Subcutaneous abdominal adipose tissue (tissue), 5 donors: ENCODE measurements at regions not wholly inside any gene's neighbourhood (a gene's known extent, or its start where the extent isn't known, plus 50 kb on each side); places are given as distances from the start of the nearest gene placed in this dataset.

Experiments
- H3K27ac ChIP-seq: one replicate; pipeline ENCODE4 v1.7.0; 2013; ENCODE audit warnings: low read depth, mild to moderate bottlenecking, inconsistent platforms, low read length, moderate library complexity
- H3K27me3 ChIP-seq, 5 donors: one replicate each; pipeline ENCODE4 v1.7.0; 2013; ENCODE audit warnings: low read length in 5 of 5, inconsistent platforms in 1 of 5; ENCODE audit not compliant: control insufficient read depth in 5 of 5, insufficient read depth in 4 of 5
- H3K36me3 ChIP-seq, 5 donors: one replicate each; pipeline ENCODE4 v1.7.0; 2013; ENCODE audit warnings: low read length in 5 of 5; ENCODE audit not compliant: control insufficient read depth in 5 of 5, insufficient read depth in 5 of 5
- H3K4me1 ChIP-seq, 5 donors: one replicate each; pipeline ENCODE4 v1.7.0; 2013; ENCODE audit warnings: low read length in 5 of 5, mild to moderate bottlenecking in 3 of 5, moderate library complexity in 1 of 5; ENCODE audit not compliant: control insufficient read depth in 5 of 5, insufficient read depth in 5 of 5
- H3K4me3 ChIP-seq, 5 donors: one replicate each; pipeline ENCODE4 v1.7.0; 2013; ENCODE audit warnings: low read length in 5 of 5, low read depth in 1 of 5
- H3K9ac ChIP-seq, 5 donors: one replicate each; pipeline ENCODE4 v1.7.0; 2013; ENCODE audit warnings: low read length in 5 of 5, mild to moderate bottlenecking in 4 of 5, moderate library complexity in 3 of 5
- H3K9me3 ChIP-seq, 5 donors: one replicate each; pipeline ENCODE4 v1.7.0; 2013; ENCODE audit warnings: low read length in 5 of 5; ENCODE audit not compliant: control insufficient read depth in 5 of 5
- donor health status: healthy.
- donor health status: healthy.
- donor health status: healthy.
- donor health status: healthy.
- donor health status: healthy.

DNA sequence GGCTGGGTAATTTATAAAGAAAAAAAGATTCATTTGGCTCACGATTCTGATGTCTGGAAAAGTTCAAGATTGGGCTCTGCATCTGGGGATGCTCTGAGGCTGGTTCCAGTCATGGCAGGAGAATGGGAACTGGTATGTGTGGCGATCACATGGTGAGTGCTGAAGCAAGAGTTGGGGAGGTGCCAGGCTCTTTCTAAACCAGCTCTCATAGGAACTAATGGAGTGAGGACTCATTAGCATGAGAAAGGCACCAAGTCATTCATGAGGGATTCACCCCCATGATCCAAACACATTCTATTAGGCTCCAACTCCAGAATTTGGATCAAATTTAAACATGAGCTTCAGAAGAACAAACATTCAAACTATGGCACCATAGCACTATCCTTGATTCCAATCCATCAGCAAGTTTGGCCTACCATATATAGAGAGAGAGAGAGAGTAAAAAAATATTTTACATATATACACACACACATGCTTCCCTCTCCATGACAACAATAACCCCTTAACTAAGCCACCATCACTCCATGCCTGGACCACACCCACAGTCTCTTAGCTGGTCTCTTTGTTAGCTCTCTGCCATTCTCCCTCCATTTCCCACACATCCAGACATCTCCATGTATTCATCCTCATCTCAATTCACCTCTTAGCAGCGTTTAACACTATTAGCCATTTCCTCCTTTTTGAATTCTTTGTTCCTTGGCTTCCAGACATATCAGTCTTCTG is 57.9 kb downstream of the NPY start:
- no peaks in the 10 kb centered on the region for H3K4me1 ChIP-seq
- H3K4me3 ChIP-seq = no peak overlapping the region
- H3K36me3 ChIP-seq = no peaks in the 10 kb centered on the region
- no peak overlapping the region for H3K9ac ChIP-seq
- no peaks in the 10 kb centered on the region for H3K9me3 ChIP-seq
- H3K27ac ChIP-seq = no peak overlapping the region
- H3K27me3 ChIP-seq = peaks cover 0 to 4% (median 3%) of the 10 kb centered on the region in 5 donors

DNA sequence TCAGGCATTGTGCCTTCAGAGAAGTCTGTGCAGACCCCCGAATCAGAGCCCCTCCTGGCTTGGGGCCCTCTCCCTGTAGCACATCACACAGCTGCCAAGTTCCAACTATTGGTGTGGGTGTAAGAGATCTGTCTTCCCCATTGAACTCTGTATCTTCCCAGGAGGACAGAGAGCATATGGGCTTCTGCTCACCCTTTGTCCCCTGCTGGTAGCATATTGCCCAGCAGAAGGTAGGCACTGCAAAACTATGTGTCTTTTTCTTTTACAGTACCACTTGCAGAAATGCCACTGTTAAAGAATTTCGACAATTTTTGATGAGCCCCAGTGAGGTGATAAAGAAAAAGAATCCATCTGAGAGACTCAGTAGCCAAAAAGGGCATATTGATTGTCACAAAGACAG is 59.6 kb downstream of the NPY start:
- no peaks in the 10 kb centered on the region for H3K4me1 ChIP-seq
- no peaks in the 10 kb centered on the region for H3K9me3 ChIP-seq
- H3K4me3 ChIP-seq = no peak overlapping the region
- peaks cover 0 to 4% (median 0%) of the 10 kb centered on the region in 5 donors for H3K27me3 ChIP-seq
- no peak overlapping the region for H3K9ac ChIP-seq
- H3K36me3 ChIP-seq = no peaks in the 10 kb centered on the region
- no peak overlapping the region for H3K27ac ChIP-seq

DNA sequence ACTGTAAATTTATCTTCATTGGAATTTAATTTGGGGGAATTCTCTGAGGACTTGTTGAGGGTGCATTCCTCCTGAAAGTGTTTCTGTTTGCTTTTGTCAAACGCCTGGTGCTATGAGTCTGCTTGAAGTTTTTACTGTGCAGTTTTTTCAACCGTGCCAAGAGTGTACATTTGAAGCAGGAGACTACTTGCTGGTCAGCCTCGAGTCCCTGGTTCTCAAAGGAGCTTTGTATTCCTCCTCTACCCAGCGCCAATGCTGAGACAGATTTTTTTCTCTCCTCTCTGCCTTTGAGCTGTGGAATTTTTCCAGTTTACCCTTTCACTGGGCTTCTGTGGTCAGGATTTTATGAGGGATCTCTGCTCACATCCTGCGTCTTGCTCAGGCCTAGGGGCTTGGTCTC is 62.1 kb downstream of the NPY start:
- no peaks in the 10 kb centered on the region for H3K36me3 ChIP-seq
- no peak overlapping the region for H3K9ac ChIP-seq
- H3K27me3 ChIP-seq = peaks cover 0 to 2% (median 0%) of the 10 kb centered on the region in 5 donors
- no peak overlapping the region for H3K4me3 ChIP-seq
- H3K4me1 ChIP-seq = no peaks in the 10 kb centered on the region
- H3K27ac ChIP-seq = no peak overlapping the region
- H3K9me3 ChIP-seq = no peaks in the 10 kb centered on the region

DNA sequence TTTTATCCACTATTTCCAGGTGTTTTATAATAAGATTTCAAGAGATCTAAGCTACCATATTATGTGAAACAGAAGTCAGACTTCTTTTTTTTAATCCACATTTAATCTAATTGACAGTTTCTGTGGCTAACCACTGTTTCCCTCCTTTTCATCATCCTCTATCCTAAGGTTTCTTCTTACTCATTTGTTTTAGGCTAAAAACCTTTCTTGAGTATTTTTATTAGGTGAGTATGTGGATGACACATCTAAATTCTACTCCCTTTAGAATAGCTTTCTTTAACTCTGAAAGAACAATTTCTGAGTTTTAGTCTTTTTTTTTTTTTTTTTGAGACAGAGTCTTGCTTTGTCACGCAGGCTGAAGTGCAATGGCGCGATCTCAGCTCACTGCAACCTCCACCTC is 62.7 kb downstream of the NPY start:
- H3K27ac ChIP-seq = no peak overlapping the region
- H3K9me3 ChIP-seq = no peaks in the 10 kb centered on the region
- peaks cover 0 to 2% (median 0%) of the 10 kb centered on the region in 5 donors for H3K27me3 ChIP-seq
- no peak overlapping the region for H3K9ac ChIP-seq
- no peak overlapping the region for H3K4me3 ChIP-seq
- H3K4me1 ChIP-seq = no peaks in the 10 kb centered on the region
- no peaks in the 10 kb centered on the region for H3K36me3 ChIP-seq

DNA sequence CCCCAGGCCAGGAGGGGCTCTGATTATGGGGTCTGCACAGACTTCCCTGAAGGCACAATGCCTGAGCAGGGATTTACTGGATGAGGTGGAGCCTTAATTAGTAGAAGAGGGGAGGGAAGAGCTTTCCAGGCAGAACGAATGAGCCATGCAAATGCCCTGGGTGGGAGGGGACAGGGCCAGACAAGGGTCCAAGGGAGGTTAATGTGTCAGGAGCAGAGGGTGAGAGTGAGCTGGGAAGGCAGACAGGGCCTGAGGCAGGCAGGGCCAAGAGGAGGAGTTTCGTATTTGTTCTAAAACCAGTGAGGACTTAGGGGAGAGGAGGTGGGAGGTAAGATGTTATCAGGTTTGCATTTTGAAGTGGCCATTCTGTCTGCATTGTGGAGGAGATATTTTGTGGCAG is 65.3 kb downstream of the NPY start:
- Histone ChIP-seq H3K27ac (no peak overlapping the region), H3K9me3 (no peaks in the 10 kb centered on the region), H3K4me1 (no peaks in the 10 kb centered on the region), H3K36me3 (no peaks in the 10 kb centered on the region), H3K27me3 (peaks cover 0 to 2% (median 0%) of the 10 kb centered on the region in 5 donors), H3K4me3 (no peak overlapping the region), H3K9ac (no peak overlapping the region)

DNA sequence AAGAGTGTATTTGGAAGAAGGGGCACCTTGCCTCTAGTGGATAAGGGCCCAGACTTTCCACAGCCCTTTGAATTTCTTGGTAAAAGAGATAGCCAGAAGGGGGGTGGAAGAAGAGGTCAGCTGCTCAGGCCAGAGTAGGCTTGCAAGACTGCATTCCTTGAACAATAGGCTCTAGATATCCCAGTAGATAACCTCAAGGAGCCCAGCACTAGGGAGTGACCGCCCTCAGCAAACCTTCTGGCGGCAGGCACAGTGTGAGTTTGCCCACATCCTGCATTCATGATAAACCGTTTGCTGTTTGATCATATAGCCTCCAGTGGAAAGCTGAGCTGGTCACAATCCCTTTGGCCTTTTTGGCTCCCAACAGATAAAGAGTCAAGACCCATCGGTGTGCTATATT is 70.5 kb downstream of the NPY start:
- Histone ChIP-seq H3K9me3 (no peaks in the 10 kb centered on the region), H3K36me3 (no peaks in the 10 kb centered on the region), H3K27me3 (peaks cover 0 to 1% (median 0%) of the 10 kb centered on the region in 5 donors), H3K9ac (no peak overlapping the region), H3K27ac (no peak overlapping the region), H3K4me3 (no peak overlapping the region), H3K4me1 (no peaks in the 10 kb centered on the region)

DNA sequence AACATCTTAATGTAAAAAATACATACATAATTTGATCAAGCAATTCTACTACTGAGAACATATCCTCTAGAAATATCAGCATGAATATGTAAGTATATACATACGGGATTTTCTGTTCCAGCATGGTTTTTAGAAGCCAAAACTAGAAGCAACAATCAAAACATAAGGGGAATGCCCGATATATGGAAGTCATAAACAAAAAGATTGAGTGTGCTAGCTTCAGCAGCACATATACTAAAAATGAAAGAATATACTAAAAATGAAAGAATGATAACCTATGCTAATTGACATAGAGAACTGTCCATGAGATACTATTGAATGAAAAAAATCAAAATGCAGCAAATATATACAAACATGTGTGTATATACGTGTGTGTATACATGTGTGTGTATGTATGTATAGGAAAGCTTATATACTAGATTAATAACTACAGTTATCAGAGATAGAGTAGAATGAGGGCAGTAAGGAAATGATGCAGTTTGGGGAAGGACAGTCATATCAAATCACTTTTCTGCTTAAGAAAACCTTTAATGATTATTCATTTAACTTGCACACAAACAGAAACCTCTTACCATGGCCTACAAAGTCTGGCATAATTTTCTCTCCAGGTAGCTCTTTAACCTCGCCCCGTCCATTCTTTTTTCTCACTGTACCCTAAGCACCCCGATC is 72.9 kb downstream of the NPY start:
- Histone ChIP-seq H3K4me3 (no peak overlapping the region), H3K27ac (no peak overlapping the region), H3K9me3 (no peaks in the 10 kb centered on the region), H3K27me3 (no peaks in the 10 kb centered on the region), H3K9ac (no peak overlapping the region), H3K36me3 (no peaks in the 10 kb centered on the region), H3K4me1 (no peaks in the 10 kb centered on the region)

DNA sequence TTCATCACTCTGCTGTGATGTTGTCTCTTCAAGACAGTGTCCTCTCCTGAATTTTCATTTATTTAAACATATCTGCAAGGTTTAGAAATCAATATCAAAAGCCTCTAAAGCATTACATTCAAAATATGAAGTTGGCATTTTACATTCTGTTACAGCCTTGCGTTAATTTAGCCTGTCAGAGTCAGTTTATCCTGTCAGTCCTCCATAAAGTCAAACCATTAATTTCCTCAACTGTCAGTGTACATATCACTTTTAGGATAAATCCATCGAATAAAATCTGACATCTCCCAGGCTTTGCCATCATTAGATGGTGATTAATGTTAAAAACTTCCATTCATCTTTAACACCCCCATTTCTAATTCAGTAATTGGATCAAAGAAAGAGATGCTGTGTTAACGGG is 77.0 kb downstream of the NPY start:
- Histone ChIP-seq H3K27ac (no peak overlapping the region), H3K9ac (no peak overlapping the region), H3K4me1 (no peaks in the 10 kb centered on the region), H3K9me3 (peaks cover 0 to 9% (median 0%) of the 10 kb centered on the region in 5 donors), H3K36me3 (no peaks in the 10 kb centered on the region), H3K4me3 (no peak overlapping the region), H3K27me3 (no peaks in the 10 kb centered on the region)

DNA sequence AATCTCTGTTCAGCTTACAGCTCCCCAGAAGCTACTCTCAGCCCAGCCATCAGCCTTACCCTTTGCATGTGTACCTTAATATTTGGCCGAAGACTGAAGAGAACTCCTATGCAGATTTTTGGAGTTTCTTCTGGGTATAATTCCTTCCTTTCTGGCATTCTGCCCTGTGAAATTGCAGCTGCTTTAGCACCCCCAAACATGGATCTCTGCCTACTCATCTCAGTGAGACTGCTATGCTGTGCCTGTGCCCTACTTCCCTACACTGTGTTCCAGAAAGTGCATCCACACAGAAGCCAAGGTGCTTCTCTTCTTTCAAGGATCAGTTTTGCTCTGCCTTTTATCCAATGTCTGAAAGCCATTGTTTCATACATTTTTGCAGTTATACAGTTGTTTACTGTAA is 81.6 kb downstream of the NPY start:
- H3K27me3 ChIP-seq = no peaks in the 10 kb centered on the region
- H3K27ac ChIP-seq = no peak overlapping the region
- H3K9ac ChIP-seq = no peak overlapping the region
- peaks cover 0 to 9% (median 0%) of the 10 kb centered on the region in 5 donors for H3K9me3 ChIP-seq
- no peak overlapping the region for H3K4me3 ChIP-seq
- peaks cover 0 to 16% (median 3%) of the 10 kb centered on the region in 5 donors for H3K4me1 ChIP-seq
- no peaks in the 10 kb centered on the region for H3K36me3 ChIP-seq

DNA sequence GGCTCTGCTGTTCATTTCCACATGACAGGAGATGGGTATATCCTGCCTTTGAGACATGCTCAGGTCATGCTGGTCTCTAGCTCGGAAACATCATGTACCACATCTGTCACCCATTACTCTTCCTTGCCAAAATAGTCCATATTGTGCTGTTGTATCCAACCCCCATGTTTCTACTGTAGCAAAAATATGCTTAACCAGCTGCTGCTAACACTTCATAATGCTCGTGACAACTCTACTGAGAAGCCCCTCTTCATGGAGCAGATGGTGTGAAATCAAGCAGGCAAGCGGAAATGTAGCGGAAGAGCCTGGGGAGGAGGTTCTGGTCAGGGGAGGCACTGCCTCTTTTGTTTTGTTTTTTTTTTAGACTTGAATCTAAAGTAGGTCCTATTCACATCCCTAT is 82.9 kb downstream of the NPY start:
- Histone ChIP-seq H3K4me3 (no peak overlapping the region), H3K9ac (no peak overlapping the region), H3K9me3 (peaks cover 0 to 9% (median 0%) of the 10 kb centered on the region in 5 donors), H3K27ac (no peak overlapping the region), H3K27me3 (no peaks in the 10 kb centered on the region), H3K36me3 (no peaks in the 10 kb centered on the region), H3K4me1 (peaks cover 0 to 24% (median 6%) of the 10 kb centered on the region in 5 donors)
